G401 (cell line): ENCODE measurements at regions not wholly inside any gene's neighbourhood (a gene's known extent, or its start where the extent isn't known, plus 50 kb on each side); places are given as distances from the start of the nearest gene placed in this dataset.

Experiments
- DNase-seq: peaks from one replicate; pipeline ENCODE4 v3.0.0-alpha.2; 2015; ENCODE audit warnings: low spot score
- in situ Hi-C: cut with HindIII; loops from 2 replicates; pipeline ENCODE4 v1.10.0; 2016; ENCODE audit warnings: low sequenced_read_pairs, mixed read lengths

DNA sequence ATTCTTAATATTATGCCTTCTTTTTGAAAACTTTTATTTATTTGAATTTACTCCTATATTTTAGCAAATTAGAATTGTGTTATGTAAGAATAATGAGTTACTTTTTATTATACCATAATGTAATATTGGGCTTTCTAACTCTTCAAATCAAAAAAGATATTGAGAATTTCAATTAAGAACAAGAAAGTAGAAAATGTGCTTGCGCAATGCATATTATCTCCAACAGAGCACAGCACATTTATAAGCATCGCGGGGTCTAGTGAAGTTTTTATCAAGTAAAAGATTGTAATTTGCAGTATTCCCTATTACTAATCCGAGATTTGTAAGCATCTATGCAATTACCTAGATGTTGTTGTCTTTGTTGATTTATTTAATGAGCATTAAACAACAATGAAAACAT lies 829.1 kb upstream of the CNTNAP5 start:
- in situ Hi-C loops = no loop called here
- DNase-seq = no peak

DNA sequence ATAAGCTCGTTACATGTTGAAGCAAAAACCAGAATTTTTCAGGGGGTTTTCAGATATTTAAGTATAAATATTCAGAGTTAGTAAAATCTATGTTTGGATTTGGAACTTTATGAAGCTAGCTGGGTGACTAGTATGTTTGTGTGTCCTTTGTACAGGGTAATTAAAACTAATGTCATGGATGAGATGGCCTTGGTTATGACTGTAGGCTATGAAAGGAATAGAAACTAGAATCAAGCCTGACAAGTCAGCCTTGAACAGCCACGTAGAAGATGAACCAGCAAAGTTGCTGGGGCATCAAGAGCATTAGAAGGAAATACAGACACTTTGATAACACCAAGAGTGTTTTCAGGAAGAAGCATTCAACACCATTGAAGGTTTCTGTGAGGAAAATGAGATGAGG lies 825.1 kb upstream of the CNTNAP5 start:
- no peak for DNase-seq
- in situ Hi-C loops = no loop called here

DNA sequence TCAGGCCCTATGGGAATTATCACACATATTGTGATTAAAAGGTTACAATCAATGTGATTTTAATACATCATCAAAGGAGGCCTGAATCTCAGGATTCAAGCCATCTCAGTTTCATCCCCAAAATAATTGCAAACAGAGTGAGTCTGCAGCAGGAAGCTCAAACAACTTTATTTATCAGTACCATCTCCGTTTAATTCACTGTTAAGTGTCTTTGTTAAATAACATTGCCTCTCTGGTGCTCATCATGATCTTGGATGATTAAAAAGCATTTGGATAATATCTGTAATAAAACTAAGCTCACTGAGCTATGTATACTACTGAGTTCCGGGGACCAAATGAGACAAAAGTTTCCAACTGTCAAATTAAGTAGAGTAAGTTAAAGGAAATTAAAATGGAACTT lies 817.8 kb upstream of the CNTNAP5 start:
- in situ Hi-C loops = no loop called here
- no peak for DNase-seq

GRCh38 chr2:123209202-123209601 lies 815.9 kb upstream of the CNTNAP5 start:
- no peak for DNase-seq
- in situ Hi-C loops = no loop called here

GRCh38 chr2:123211181-123211580 lies 813.9 kb upstream of the CNTNAP5 start:
- no peak for DNase-seq
- in situ Hi-C loops = no loop called here

- in situ Hi-C loops = no loop called here
- DNase-seq = no peak
Observed at GRCh38 chr2:123245156-123245555, 779.9 kb upstream of the CNTNAP5 start.

DNA sequence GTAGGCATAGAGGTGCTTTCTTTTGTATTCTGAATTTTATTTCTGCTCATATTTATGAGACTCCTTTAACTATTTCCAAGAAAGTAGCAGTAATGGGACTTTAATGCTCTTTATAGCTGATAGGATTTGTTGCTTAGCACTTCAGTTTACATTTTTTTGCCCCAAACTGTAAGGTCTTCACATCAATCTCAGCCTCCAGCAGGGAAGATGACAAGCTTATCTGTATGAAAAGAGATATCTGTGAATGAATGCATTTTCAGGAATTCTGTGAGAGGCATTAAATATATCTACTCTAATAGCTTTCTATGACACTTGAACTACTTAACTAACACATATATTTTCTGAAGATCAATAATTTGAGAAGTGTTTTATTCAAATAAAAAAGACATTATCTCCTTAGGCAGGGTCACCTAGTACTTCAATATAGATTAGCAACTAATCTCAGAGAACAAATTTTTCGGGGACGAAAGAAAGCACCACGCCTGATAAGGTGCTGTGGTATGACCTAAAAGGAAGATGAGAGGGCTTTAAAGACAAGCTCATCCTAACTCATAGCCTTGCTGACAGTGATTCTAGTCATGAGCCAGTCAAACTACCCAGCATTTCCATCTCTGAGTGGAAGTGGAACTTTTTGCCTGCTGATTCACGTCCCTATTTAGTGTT lies 766.1 kb upstream of the CNTNAP5 start:
- DNase-seq = no peak
- in situ Hi-C loops = no loop called here

GRCh38 chr2:123262856-123263255 lies 762.2 kb upstream of the CNTNAP5 start:
- in situ Hi-C loops = no loop called here
- no peak for DNase-seq

DNA sequence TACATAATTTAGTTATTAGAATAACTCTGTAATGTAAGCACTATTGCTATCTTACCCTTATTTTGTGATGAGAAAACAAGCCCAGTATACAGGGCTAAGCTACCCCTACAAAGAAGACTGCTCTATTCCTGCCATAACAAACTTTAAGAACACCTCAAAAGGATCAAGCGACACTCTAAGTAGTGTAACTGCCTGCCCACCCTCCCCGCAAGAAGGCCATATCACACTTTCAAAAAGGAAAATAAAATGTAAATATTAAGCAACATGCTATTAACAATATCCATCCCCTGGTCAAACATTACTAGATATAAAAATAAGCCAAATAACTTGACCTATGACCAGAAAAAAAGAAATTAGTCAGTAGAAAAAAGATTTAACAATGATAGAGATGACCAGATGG lies 741.7 kb upstream of the CNTNAP5 start:
- no peak for DNase-seq
- in situ Hi-C loops = no loop called here

DNA sequence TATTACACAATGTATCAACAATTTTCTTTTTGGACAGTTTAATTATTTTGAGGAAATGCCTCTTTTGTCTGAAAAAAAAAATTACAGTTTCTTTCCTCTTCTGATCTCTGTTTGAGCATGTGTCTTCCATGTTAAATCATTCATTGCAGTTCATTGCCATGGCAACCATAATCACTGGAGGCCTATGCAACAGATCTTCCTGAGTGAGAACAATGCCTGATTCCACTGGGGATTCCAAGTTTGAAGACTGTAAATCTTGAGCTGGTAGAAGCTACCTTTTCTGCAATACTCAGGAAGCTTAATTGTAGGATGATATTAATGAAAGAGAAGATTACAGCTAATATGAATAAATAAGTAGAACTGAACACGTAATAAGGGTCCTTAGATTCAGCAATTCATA lies 721.4 kb upstream of the CNTNAP5 start:
- in situ Hi-C loops = no loop called here
- DNase-seq = no peak
